ENCODE measurements at regions not wholly inside any gene's neighbourhood (a gene's known extent, or its start where the extent isn't known, plus 50 kb on each side); places are given as distances from the start of the nearest gene placed in this dataset.
"Not testable (repeated sequence)": the region's sequence is repeated elsewhere in the genome, so short reads cannot be mapped to it uniquely, and the experiment has no call there.

- H4K8ac ChIP-seq (ENCODE audit: low read length) = no peak overlapping the region
- no peaks in the 10 kb centered on the region for H3K4me1 ChIP-seq (ENCODE audit: control insufficient read depth, insufficient read depth, low read depth, low read length)
- H3K18ac ChIP-seq (ENCODE audit: low read depth in 1 of 2, low read length in 2 of 2) = no peak overlapping the region
- H2BK15ac ChIP-seq (ENCODE audit: low read depth, poor library complexity, severe bottlenecking) = no peak overlapping the region
- no peak overlapping the region for H2BK12ac ChIP-seq (ENCODE audit: low read length in 2 of 2)
- no peak overlapping the region for H3K4ac ChIP-seq (ENCODE audit: low read depth in 1 of 2, low read length in 2 of 2)
- no peak overlapping the region for H3K23ac ChIP-seq (ENCODE audit: low read length in 2 of 2)
- no peak overlapping the region for H3K27ac ChIP-seq (ENCODE audit: low read length, poor library complexity, severe bottlenecking)
- H3K36me3 ChIP-seq (ENCODE audit: control insufficient read depth in 1 of 2, insufficient read depth in 2 of 2, low read depth in 1 of 2, low read length in 2 of 2) = no peaks in the 10 kb centered on the region
- H3K14ac ChIP-seq (ENCODE audit: low read length in 2 of 2) = no peak overlapping the region
- no peak overlapping the region for H4K91ac ChIP-seq (ENCODE audit: low read length)
- no peaks in the 10 kb centered on the region for H3K27me3 ChIP-seq (ENCODE audit: control insufficient read depth in 1 of 2, insufficient read depth in 1 of 2, low read length in 2 of 2)
- H2AK5ac ChIP-seq (ENCODE audit: low read length, severe bottlenecking) = no peak overlapping the region
- no peak overlapping the region for H3K9ac ChIP-seq (ENCODE audit: low read length)
- no peak overlapping the region for H3K4me3 ChIP-seq (ENCODE audit: insufficient read depth in 1 of 2, low read depth in 1 of 2, low read length in 2 of 2)
- H2BK120ac ChIP-seq (ENCODE audit: low read depth, low read length) = no peak overlapping the region
- DNase-seq = no peak
- H2BK5ac ChIP-seq (ENCODE audit: low read depth, low read length, poor library complexity, severe bottlenecking) = no peak overlapping the region
- no peak overlapping the region for H2AFZ ChIP-seq (ENCODE audit: low read depth, low read length)
- peaks cover 10% of the 10 kb centered on the region for H3K9me3 ChIP-seq (ENCODE audit: control insufficient read depth, low read length)
- no peaks in the 10 kb centered on the region for H3K79me1 ChIP-seq (replicated peaks; ENCODE audit: low read length, poor library complexity, severe bottlenecking)
- H3K4me2 ChIP-seq (ENCODE audit: low read length, poor library complexity, severe bottlenecking) = no peak overlapping the region
Observed at GRCh38 chr9:106035806-106036205, 341.5 kb downstream of the TMEM38B start.

GRCh38 chr9:106038266-106039001 lies 344.1 kb downstream of the TMEM38B start:
- no peak for DNase-seq
- H2BK12ac ChIP-seq (ENCODE audit: low read length in 2 of 2) = no peak overlapping the region
- no peak overlapping the region for H4K91ac ChIP-seq (ENCODE audit: low read length)
- H2BK5ac ChIP-seq (ENCODE audit: low read depth, low read length, poor library complexity, severe bottlenecking) = no peak overlapping the region
- no peak overlapping the region for H4K8ac ChIP-seq (ENCODE audit: low read length)
- H2AK5ac ChIP-seq (ENCODE audit: low read length, severe bottlenecking) = no peak overlapping the region
- H2AFZ ChIP-seq (ENCODE audit: low read depth, low read length) = no peak overlapping the region
- H3K18ac ChIP-seq (ENCODE audit: low read depth in 1 of 2, low read length in 2 of 2) = no peak overlapping the region
- H3K9me3 ChIP-seq (ENCODE audit: control insufficient read depth, low read length) = peaks cover 3% of the 10 kb centered on the region
- H3K36me3 ChIP-seq (ENCODE audit: control insufficient read depth in 1 of 2, insufficient read depth in 2 of 2, low read depth in 1 of 2, low read length in 2 of 2) = no peaks in the 10 kb centered on the region
- no peaks in the 10 kb centered on the region for H3K27me3 ChIP-seq (ENCODE audit: control insufficient read depth in 1 of 2, insufficient read depth in 1 of 2, low read length in 2 of 2)
- H2BK15ac ChIP-seq (ENCODE audit: low read depth, poor library complexity, severe bottlenecking) = no peak overlapping the region
- no peak overlapping the region for H3K4me3 ChIP-seq (ENCODE audit: insufficient read depth in 1 of 2, low read depth in 1 of 2, low read length in 2 of 2)
- no peak overlapping the region for H3K27ac ChIP-seq (ENCODE audit: low read length, poor library complexity, severe bottlenecking)
- H3K9ac ChIP-seq (ENCODE audit: low read length) = no peak overlapping the region
- no peak overlapping the region for H2BK120ac ChIP-seq (ENCODE audit: low read depth, low read length)
- WGBS = no CpG with 5 or more reads among the region's 1 CpG
- no peak overlapping the region for H3K4me2 ChIP-seq (ENCODE audit: low read length, poor library complexity, severe bottlenecking)
- H3K14ac ChIP-seq (ENCODE audit: low read length in 2 of 2) = no peak overlapping the region
- H3K79me1 ChIP-seq (replicated peaks; ENCODE audit: low read length, poor library complexity, severe bottlenecking) = no peaks in the 10 kb centered on the region
- no peak overlapping the region for H3K23ac ChIP-seq (ENCODE audit: low read length in 2 of 2)
- H3K4ac ChIP-seq (ENCODE audit: low read depth in 1 of 2, low read length in 2 of 2) = no peak overlapping the region
- H3K4me1 ChIP-seq (ENCODE audit: control insufficient read depth, insufficient read depth, low read depth, low read length) = no peaks in the 10 kb centered on the region

GRCh38 chr9:106039151-106039935 lies 345.0 kb downstream of the TMEM38B start:
- H3K4me1 ChIP-seq (ENCODE audit: control insufficient read depth, insufficient read depth, low read depth, low read length) = no peaks in the 10 kb centered on the region
- no peak overlapping the region for H3K9ac ChIP-seq (ENCODE audit: low read length)
- H2BK15ac ChIP-seq (ENCODE audit: low read depth, poor library complexity, severe bottlenecking) = no peak overlapping the region
- no peak overlapping the region for H3K23ac ChIP-seq (ENCODE audit: low read length in 2 of 2)
- H2BK5ac ChIP-seq (ENCODE audit: low read depth, low read length, poor library complexity, severe bottlenecking) = no peak overlapping the region
- H3K14ac ChIP-seq (ENCODE audit: low read length in 2 of 2) = no peak overlapping the region
- no peaks in the 10 kb centered on the region for H3K36me3 ChIP-seq (ENCODE audit: control insufficient read depth in 1 of 2, insufficient read depth in 2 of 2, low read depth in 1 of 2, low read length in 2 of 2)
- no peak overlapping the region for H4K91ac ChIP-seq (ENCODE audit: low read length)
- H3K4ac ChIP-seq (ENCODE audit: low read depth in 1 of 2, low read length in 2 of 2) = no peak overlapping the region
- H3K27me3 ChIP-seq (ENCODE audit: control insufficient read depth in 1 of 2, insufficient read depth in 1 of 2, low read length in 2 of 2) = no peaks in the 10 kb centered on the region
- no peak overlapping the region for H3K4me2 ChIP-seq (ENCODE audit: low read length, poor library complexity, severe bottlenecking)
- H3K18ac ChIP-seq (ENCODE audit: low read depth in 1 of 2, low read length in 2 of 2) = no peak overlapping the region
- H2AK5ac ChIP-seq (ENCODE audit: low read length, severe bottlenecking) = no peak overlapping the region
- no peak for DNase-seq
- no peak overlapping the region for H2BK12ac ChIP-seq (ENCODE audit: low read length in 2 of 2)
- H3K4me3 ChIP-seq (ENCODE audit: insufficient read depth in 1 of 2, low read depth in 1 of 2, low read length in 2 of 2) = no peak overlapping the region
- no peak overlapping the region for H3K27ac ChIP-seq (ENCODE audit: low read length, poor library complexity, severe bottlenecking)
- peaks cover 6% of the 10 kb centered on the region for H3K9me3 ChIP-seq (ENCODE audit: control insufficient read depth, low read length)
- H2AFZ ChIP-seq (ENCODE audit: low read depth, low read length) = no peak overlapping the region
- H3K79me1 ChIP-seq (replicated peaks; ENCODE audit: low read length, poor library complexity, severe bottlenecking) = no peaks in the 10 kb centered on the region
- H2BK120ac ChIP-seq (ENCODE audit: low read depth, low read length) = no peak overlapping the region
- no peak overlapping the region for H4K8ac ChIP-seq (ENCODE audit: low read length)
- 94% methylated on average over 4 of the region's 5 CpGs for WGBS

- H2AFZ ChIP-seq (ENCODE audit: low read depth, low read length); H3K27me3 ChIP-seq (ENCODE audit: control insufficient read depth in 1 of 2, insufficient read depth in 1 of 2, low read length in 2 of 2); H3K36me3 ChIP-seq (ENCODE audit: control insufficient read depth in 1 of 2, insufficient read depth in 2 of 2, low read depth in 1 of 2, low read length in 2 of 2); H4K91ac ChIP-seq (ENCODE audit: low read length); H2AK5ac ChIP-seq (ENCODE audit: low read length, severe bottlenecking); H2BK12ac ChIP-seq (ENCODE audit: low read length in 2 of 2); DNase-seq; H2BK120ac ChIP-seq (ENCODE audit: low read depth, low read length); H3K18ac ChIP-seq (ENCODE audit: low read depth in 1 of 2, low read length in 2 of 2); H3K79me1 ChIP-seq (replicated peaks; ENCODE audit: low read length, poor library complexity, severe bottlenecking); H3K4me1 ChIP-seq (ENCODE audit: control insufficient read depth, insufficient read depth, low read depth, low read length); H2BK15ac ChIP-seq (ENCODE audit: low read depth, poor library complexity, severe bottlenecking); H2BK5ac ChIP-seq (ENCODE audit: low read depth, low read length, poor library complexity, severe bottlenecking); H3K4me2 ChIP-seq (ENCODE audit: low read length, poor library complexity, severe bottlenecking); H4K8ac ChIP-seq (ENCODE audit: low read length); H3K4me3 ChIP-seq (ENCODE audit: insufficient read depth in 1 of 2, low read depth in 1 of 2, low read length in 2 of 2); H3K4ac ChIP-seq (ENCODE audit: low read depth in 1 of 2, low read length in 2 of 2); H3K14ac ChIP-seq (ENCODE audit: low read length in 2 of 2); H3K9ac ChIP-seq (ENCODE audit: low read length); H3K23ac ChIP-seq (ENCODE audit: low read length in 2 of 2); H3K27ac ChIP-seq (ENCODE audit: low read length, poor library complexity, severe bottlenecking): not testable (repeated sequence)
- H3K9me3 ChIP-seq (ENCODE audit: control insufficient read depth, low read length) = peaks cover 18% of the 10 kb centered on the region
- 100% methylated on average over 1 of the region's 1 CpG for WGBS
Observed at GRCh38 chr9:106041920-106042319, 347.6 kb downstream of the TMEM38B start.

Data from mesenchymal stem cell (in vitro differentiated cells and primary cell).